Glutamatergic neuron (in vitro differentiated cells): ENCODE measurements at regions not wholly inside any gene's neighbourhood (a gene's known extent, or its start where the extent isn't known, plus 50 kb on each side); places are given as distances from the start of the nearest gene placed in this dataset.

ENCODE experiments used
- DNase-seq: peaks from one replicate; pipeline ENCODE4 v3.0.0; 2022
- H3K27ac Mint-ChIP-seq: one replicate; pipeline ENCODE4 v1.8.0; 2020; ENCODE audit warnings: mild to moderate bottlenecking, mixed read lengths, inconsistent platforms; ENCODE audit not compliant: unreplicated experiment
- H3K27me3 Mint-ChIP-seq: one replicate; pipeline ENCODE4 v1.8.0; 2020; ENCODE audit warnings: mild to moderate bottlenecking, moderate library complexity, mixed read lengths, inconsistent platforms; ENCODE audit not compliant: unreplicated experiment
- H3K36me3 Mint-ChIP-seq: one replicate; pipeline ENCODE4 v1.8.0; 2020; ENCODE audit warnings: mild to moderate bottlenecking, mixed read lengths, inconsistent platforms; ENCODE audit not compliant: unreplicated experiment
- H3K4me1 Mint-ChIP-seq: one replicate; pipeline ENCODE4 v1.8.0; 2020; ENCODE audit warnings: mild to moderate bottlenecking, low read depth, mixed read lengths, inconsistent platforms; ENCODE audit not compliant: unreplicated experiment
- H3K4me3 Mint-ChIP-seq: one replicate; pipeline ENCODE4 v1.8.0; 2020; ENCODE audit warnings: mild to moderate bottlenecking, mixed read lengths, inconsistent platforms; ENCODE audit not compliant: unreplicated experiment
- H3K9me3 Mint-ChIP-seq: one replicate; pipeline ENCODE4 v1.8.0; 2020; ENCODE audit warnings: mild to moderate bottlenecking, moderate library complexity, mixed read lengths, inconsistent platforms; ENCODE audit not compliant: unreplicated experiment
- TF ChIP-seq, protein P1 (sequence below): fragments of 200-600 bp; sonication (generic); IDR thresholded peaks from one replicate; pipeline ENCODE4 v1.5.0; 2021; ENCODE audit not compliant: partially characterized antibody, unreplicated experiment

DNA sequence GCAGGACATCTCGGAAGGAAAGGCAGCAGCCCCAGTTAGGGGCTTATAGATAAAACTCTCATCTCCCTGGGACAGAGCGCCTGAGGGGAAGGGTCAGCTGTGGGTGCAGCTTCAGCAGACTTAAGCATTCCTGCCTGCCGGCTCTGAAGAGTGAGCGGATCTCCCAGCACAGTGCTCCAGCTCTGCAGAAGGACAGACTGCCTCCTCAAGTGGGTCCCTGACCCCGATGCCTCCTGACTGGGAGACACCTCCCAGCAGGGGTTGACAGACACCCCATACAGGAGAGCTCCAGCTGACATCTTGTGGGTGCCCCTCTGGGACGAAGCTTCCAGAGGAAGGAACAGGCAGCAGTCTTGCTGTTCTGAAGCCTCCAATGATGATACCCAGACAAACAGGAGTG, 117.1 kb upstream of the POT1 start:
- DNase-seq: no peak
- Mint-ChIP-seq H3K4me3 (no peak overlapping the region), H3K4me1 (peaks cover 5% of the 10 kb centered on the region), H3K36me3 (no peaks in the 10 kb centered on the region), H3K9me3 (peaks cover 1% of the 10 kb centered on the region), H3K27ac (no peak overlapping the region), H3K27me3 (no peaks in the 10 kb centered on the region)
- TF ChIP-seq, protein P1, sequence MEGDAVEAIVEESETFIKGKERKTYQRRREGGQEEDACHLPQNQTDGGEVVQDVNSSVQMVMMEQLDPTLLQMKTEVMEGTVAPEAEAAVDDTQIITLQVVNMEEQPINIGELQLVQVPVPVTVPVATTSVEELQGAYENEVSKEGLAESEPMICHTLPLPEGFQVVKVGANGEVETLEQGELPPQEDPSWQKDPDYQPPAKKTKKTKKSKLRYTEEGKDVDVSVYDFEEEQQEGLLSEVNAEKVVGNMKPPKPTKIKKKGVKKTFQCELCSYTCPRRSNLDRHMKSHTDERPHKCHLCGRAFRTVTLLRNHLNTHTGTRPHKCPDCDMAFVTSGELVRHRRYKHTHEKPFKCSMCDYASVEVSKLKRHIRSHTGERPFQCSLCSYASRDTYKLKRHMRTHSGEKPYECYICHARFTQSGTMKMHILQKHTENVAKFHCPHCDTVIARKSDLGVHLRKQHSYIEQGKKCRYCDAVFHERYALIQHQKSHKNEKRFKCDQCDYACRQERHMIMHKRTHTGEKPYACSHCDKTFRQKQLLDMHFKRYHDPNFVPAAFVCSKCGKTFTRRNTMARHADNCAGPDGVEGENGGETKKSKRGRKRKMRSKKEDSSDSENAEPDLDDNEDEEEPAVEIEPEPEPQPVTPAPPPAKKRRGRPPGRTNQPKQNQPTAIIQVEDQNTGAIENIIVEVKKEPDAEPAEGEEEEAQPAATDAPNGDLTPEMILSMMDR: no peak

DNA sequence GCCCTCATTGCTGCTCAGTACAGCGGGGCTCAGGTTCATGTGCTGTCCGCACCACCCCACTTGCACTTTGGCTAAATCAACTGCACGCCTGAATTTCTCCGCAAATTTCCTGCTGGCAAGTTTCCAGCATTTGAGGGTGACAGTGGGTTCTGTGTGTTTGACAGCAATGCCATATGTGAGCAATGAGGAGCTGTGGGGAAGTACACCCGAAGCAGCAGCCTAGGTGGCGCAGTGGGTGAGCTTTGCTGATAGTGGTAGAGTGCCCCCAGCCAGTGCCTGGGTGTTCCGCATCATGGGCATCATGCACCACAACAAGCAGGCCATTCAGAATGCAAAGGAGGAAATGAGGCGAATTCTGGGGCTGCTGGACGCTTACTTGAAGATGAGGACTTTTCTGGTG, 103.9 kb upstream of the POT1 start:
- DNase-seq: no peak
- Mint-ChIP-seq H3K27me3 (no peaks in the 10 kb centered on the region), H3K4me1 (peaks cover 3% of the 10 kb centered on the region), H3K9me3 (no peaks in the 10 kb centered on the region), H3K27ac (no peak overlapping the region), H3K4me3 (no peak overlapping the region), H3K36me3 (no peaks in the 10 kb centered on the region)
- TF ChIP-seq, protein P1: no peak

DNA sequence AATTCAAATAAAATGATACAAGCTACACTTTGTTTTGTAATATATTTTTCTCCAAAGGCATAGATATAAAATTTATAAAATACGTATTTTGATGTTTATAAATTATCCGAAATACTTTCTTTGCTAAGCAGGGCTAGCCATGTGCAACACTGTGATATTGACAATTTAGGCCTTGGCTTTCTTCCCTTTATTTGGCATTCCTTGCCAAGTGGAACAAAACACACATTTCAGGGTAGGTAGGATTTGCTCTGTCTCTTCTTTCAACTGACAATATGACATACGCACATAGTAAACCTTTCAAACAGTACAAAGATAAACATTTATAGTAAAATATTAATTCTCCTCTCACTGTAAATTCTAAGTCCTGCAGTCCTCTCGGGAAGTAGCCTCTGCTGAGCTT, 103.3 kb upstream of the POT1 start:
- DNase-seq: no peak
- Mint-ChIP-seq H3K27ac (no peak overlapping the region), H3K4me3 (no peak overlapping the region), H3K4me1 (peaks cover 3% of the 10 kb centered on the region), H3K27me3 (no peaks in the 10 kb centered on the region), H3K36me3 (no peaks in the 10 kb centered on the region), H3K9me3 (no peaks in the 10 kb centered on the region)
- TF ChIP-seq, protein P1: no peak

DNA sequence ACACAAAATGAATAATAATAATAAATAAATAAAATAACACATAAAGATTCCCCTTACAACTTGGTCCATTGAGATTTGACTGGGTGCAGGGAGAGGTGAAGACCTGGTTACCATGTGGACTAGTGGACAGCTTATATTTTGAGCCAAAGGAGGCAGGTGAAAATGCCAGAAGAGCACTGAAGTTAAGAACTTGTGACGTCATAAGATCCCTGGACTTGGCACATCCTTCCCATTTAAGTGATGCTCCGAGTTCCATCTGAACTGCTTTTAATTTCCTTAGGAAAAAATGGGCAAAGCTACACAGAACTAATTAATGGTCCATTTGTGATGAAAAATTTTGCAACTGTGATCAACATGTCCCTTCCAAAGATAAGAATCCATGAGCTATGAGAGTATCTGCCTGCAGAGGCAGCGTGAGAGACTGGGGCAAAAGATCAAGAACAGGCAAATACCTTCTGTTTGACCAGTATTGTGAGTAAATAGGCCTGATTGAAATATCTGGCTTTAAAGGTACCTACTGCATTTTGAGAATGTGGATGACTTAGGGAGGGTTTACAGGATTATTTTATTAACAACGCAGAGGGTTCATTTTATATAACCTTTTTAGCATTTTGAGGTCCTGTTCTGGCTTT, 101.2 kb upstream of the POT1 start:
- Mint-ChIP-seq H3K4me1 (peaks cover 3% of the 10 kb centered on the region), H3K27me3 (no peaks in the 10 kb centered on the region), H3K9me3 (no peaks in the 10 kb centered on the region), H3K36me3 (no peaks in the 10 kb centered on the region), H3K27ac (no peak overlapping the region), H3K4me3 (no peak overlapping the region)
- DNase-seq: no peak
- TF ChIP-seq, protein P1: no peak

DNA sequence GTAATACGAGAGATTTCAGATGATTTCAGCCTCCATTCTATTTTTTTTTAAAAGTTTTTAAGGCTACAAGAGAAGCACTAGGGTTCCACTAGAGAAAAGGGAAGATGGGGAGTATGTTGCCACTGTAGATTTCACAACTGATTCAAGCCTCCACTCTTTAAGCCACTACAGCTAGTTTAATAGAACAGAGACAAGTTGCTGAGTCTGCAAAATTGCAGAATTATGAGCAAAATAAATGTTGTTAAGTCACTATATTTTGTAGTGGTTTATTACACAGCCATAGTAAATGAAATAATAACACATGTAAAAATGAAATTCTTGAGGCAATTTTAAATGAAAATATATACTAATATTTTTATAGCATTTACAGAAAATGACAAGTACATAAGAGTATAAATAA, 96.0 kb upstream of the POT1 start:
- TF ChIP-seq, protein P1: no peak
- Mint-ChIP-seq H3K36me3 (no peaks in the 10 kb centered on the region), H3K4me1 (no peaks in the 10 kb centered on the region), H3K9me3 (peaks cover 2% of the 10 kb centered on the region), H3K4me3 (no peak overlapping the region), H3K27me3 (peaks cover 2% of the 10 kb centered on the region), H3K27ac (no peak overlapping the region)
- DNase-seq: no peak
